Right lobe of liver (tissue), 6 donors: ENCODE measurements at regions not wholly inside any gene's neighbourhood (a gene's known extent, or its start where the extent isn't known, plus 50 kb on each side); places are given as distances from the start of the nearest gene placed in this dataset.

Experiments
- ATAC-seq, 4 donors: fragments of 200-7000 bp; cut with Tn5 transposase; one replicate each; pipeline ENCODE4 v1.9.1; 2020; ENCODE audit warnings: mild to moderate bottlenecking in 4 of 4, moderate library complexity in 4 of 4
- DNase-seq, 3 donors: peaks; one replicate each; pipeline ENCODE4 v3.0.0-alpha.2; 2020
- H3K27ac ChIP-seq, 3 donors: fragments of 200-600 bp; one replicate each; pipeline ENCODE4 v1.8.0; 2022
- H3K27me3 ChIP-seq, 2 donors: fragments of 200-600 bp; one replicate each; pipeline ENCODE4 v1.8.0; 2022
- H3K36me3 ChIP-seq, 4 donors: fragments of 200-600 bp; sonication (generic) in 1 of 4; one replicate each; pipeline versions ENCODE4 v1.5.1 to v1.8.0; 2017 to 2022; ENCODE audit warnings: control low read depth in 1 of 4
- H3K4me1 ChIP-seq, 4 donors: fragments of 200-600 bp; sonication (generic) in 1 of 4; one replicate each; pipeline versions ENCODE4 v1.5.1 to v1.8.0; 2017 to 2022; ENCODE audit warnings: control low read depth in 1 of 4
- H3K4me3 ChIP-seq, 3 donors: fragments of 200-600 bp; one replicate each; pipeline ENCODE4 v1.8.0; 2022
- H3K9me3 ChIP-seq, 4 donors: fragments of 200-600 bp; sonication (generic) in 1 of 4; one replicate each; pipeline versions ENCODE4 v1.5.1 to v1.8.0; 2017 to 2022; ENCODE audit warnings: control low read depth in 1 of 4
- CTCF ChIP-seq, 4 donors: fragments of 200-600 bp in 3 of 4; fragments of 450-650 bp in 1 of 4; IDR thresholded peaks; one replicate each; pipeline versions ENCODE4 v1.5.1 to v1.8.0; 2016 to 2022; ENCODE audit warnings: antibody characterized with exemption in 4 of 4, mild to moderate bottlenecking in 2 of 4
- POLR2A ChIP-seq: fragments of 450-650 bp; IDR thresholded peaks from one replicate; pipeline ENCODE4 v1.6.1; 2017; ENCODE audit warnings: antibody characterized with exemption, mild to moderate bottlenecking
- WGBS: methylation state at CpG from one replicate; pipeline ENCODE4 v1.1.6; 2018; ENCODE audit warnings: low coverage, low lambda C conversion rate; ENCODE audit not compliant: insufficient coverage; ENCODE audit errors: missing lambda C conversion rate; 5-methylcytosine and 5-hydroxymethylcytosine counted together
- intact Hi-C, 2 donors: fragments of 100-400 bp; cut with DNase I; formaldehyde crosslinking; loops; one replicate each; pipeline versions ENCODE4 v1.11.2 to v1.14.1; 2022
- donor health status: DM: no; HTN: yes; CAD: no.
- donor health status: DM: no; HTN: no; CAD: no.
- donor health status: DM: no; HTN: no; CAD: no.
- donor health status: DM: no; HTN: yes; CAD: no.
- donor health status: DM: no; HTN: yes; CAD: no.

- Histone ChIP-seq H3K27ac (no peak overlapping the region), H3K4me1 (no peaks in the 10 kb centered on the region), H3K27me3 (no peaks in the 10 kb centered on the region), H3K9me3 (no peaks in the 10 kb centered on the region), H3K4me3 (no peak overlapping the region), H3K36me3 (no peaks in the 10 kb centered on the region)
- no peak for DNase-seq
- TF ChIP-seq CTCF (IDR thresholded peaks at IDR 0.05) (no peak), POLR2A (no peak)
- no peak for ATAC-seq
- intact Hi-C loops: no loop called here
- 67% methylated on average over 1 of the region's 1 CpG for WGBS
Observed at GRCh38 chr16:16945207-16945606, 525.6 kb downstream of the XYLT1 start.

- H3K4me3 ChIP-seq: no peak overlapping the region
- no peak for TF ChIP-seq CTCF (IDR thresholded peaks at IDR 0.05)
- TF ChIP-seq POLR2A: no peak
- no peaks in the 10 kb centered on the region for H3K36me3 ChIP-seq
- DNase-seq (no peak), ATAC-seq (no peak)
- 34% methylated on average over 2 of the region's 2 CpGs for WGBS
- no peaks in the 10 kb centered on the region for H3K27me3 ChIP-seq
- intact Hi-C loops: no loop called here
- H3K9me3 ChIP-seq: no peaks in the 10 kb centered on the region
- H3K27ac ChIP-seq: no peak overlapping the region
- H3K4me1 ChIP-seq: no peaks in the 10 kb centered on the region
Observed at GRCh38 chr16:16956376-16956775, 514.4 kb downstream of the XYLT1 start.

- H3K4me1 ChIP-seq: no peaks in the 10 kb centered on the region
Observed at GRCh38 chr16:16960785-16961184, 510.0 kb downstream of the XYLT1 start.

GRCh38 chr16:16966439-16966838 is 504.3 kb downstream of the XYLT1 start:
- no peak for ATAC-seq
- TF ChIP-seq CTCF (IDR thresholded peaks at IDR 0.05): no peak
- TF ChIP-seq POLR2A: no peak
- 33% methylated on average over 2 of the region's 2 CpGs for WGBS
- Histone ChIP-seq H3K4me1 (no peaks in the 10 kb centered on the region), H3K36me3 (no peaks in the 10 kb centered on the region), H3K4me3 (no peak overlapping the region), H3K27ac (no peak overlapping the region), H3K27me3 (no peaks in the 10 kb centered on the region), H3K9me3 (no peaks in the 10 kb centered on the region)
- intact Hi-C loops: no loop called here
- no peak for DNase-seq

More at GRCh38 chr16:16960785-16961184, 510.0 kb downstream of the XYLT1 start:
- ATAC-seq (no peak), DNase-seq (no peak)
- intact Hi-C loops: no loop called here
- Histone ChIP-seq H3K9me3 (no peaks in the 10 kb centered on the region), H3K4me3 (no peak overlapping the region), H3K27ac (no peak overlapping the region), H3K36me3 (no peaks in the 10 kb centered on the region), H3K27me3 (no peaks in the 10 kb centered on the region)
- WGBS: 49% methylated on average over 2 of the region's 2 CpGs
- TF ChIP-seq CTCF (IDR thresholded peaks at IDR 0.05) (no peak), POLR2A (no peak)

GRCh38 chr16:16971042-16971441 is 499.7 kb downstream of the XYLT1 start:
- no peaks in the 10 kb centered on the region for H3K4me1 ChIP-seq
- intact Hi-C loops: no loop called here
- no peak overlapping the region for H3K4me3 ChIP-seq
- H3K9me3 ChIP-seq: no peaks in the 10 kb centered on the region
- ATAC-seq: no peak
- H3K27me3 ChIP-seq: no peaks in the 10 kb centered on the region
- H3K27ac ChIP-seq: no peak overlapping the region
- no peaks in the 10 kb centered on the region for H3K36me3 ChIP-seq
- no peak for TF ChIP-seq POLR2A
- no peak for TF ChIP-seq CTCF (IDR thresholded peaks at IDR 0.05)
- 25% methylated on average over 1 of the region's 1 CpG for WGBS
- DNase-seq: no peak
